ENCODE measurements at regions not wholly inside any gene's neighbourhood (a gene's known extent, or its start where the extent isn't known, plus 50 kb on each side); places are given as distances from the start of the nearest gene placed in this dataset.

GRCh38 chr5:8538821-8539220, 669.9 kb downstream of the MTRR start:
- no peaks in the 10 kb centered on the region for H4K20me1 ChIP-seq (ENCODE audit: insufficient read depth, low read length)
- H2AFZ ChIP-seq (ENCODE audit: low read length), result no peak overlapping the region
- H3K36me3 ChIP-seq (ENCODE audit: insufficient read depth, low read length), result no peaks in the 10 kb centered on the region
- no peaks in the 10 kb centered on the region for H3K27me3 ChIP-seq (ENCODE audit: insufficient read depth, low read length)
- H3F3A ChIP-seq (ENCODE audit: insufficient read depth, low read length), result no peaks in the 10 kb centered on the region
- H3K4me1 ChIP-seq (ENCODE audit: insufficient read depth, low read length, severe bottlenecking), result no peaks in the 10 kb centered on the region
- no peaks in the 10 kb centered on the region for H3K79me2 ChIP-seq (ENCODE audit: insufficient read depth, low read length)
- H3K4me3 ChIP-seq (ENCODE audit: low read depth, low read length, poor library complexity, severe bottlenecking), result no peak overlapping the region
- H3K9me3 ChIP-seq (ENCODE audit: low read length), result no peaks in the 10 kb centered on the region
- TF ChIP-seq EZH2 (IDR thresholded peaks at IDR 0.05; ENCODE audit: borderline replicate concordance, low read length) (no peak), CTCF (IDR thresholded peaks at IDR 0.05; ENCODE audit: low read length) (no peak)
- no peak overlapping the region for H3K9ac ChIP-seq (ENCODE audit: low read length)
- no peaks in the 10 kb centered on the region for H3K9me2 ChIP-seq (ENCODE audit: low read depth, low read length)
- no peak overlapping the region for H3K27ac ChIP-seq (ENCODE audit: low read depth, low read length, poor library complexity, severe bottlenecking)
- H3K4me2 ChIP-seq (ENCODE audit: low read length), result no peak overlapping the region

- Histone ChIP-seq H3K9ac (ENCODE audit: low read length) (no peak overlapping the region), H3K79me2 (ENCODE audit: insufficient read depth, low read length) (no peaks in the 10 kb centered on the region), H3K27ac (ENCODE audit: low read depth, low read length, poor library complexity, severe bottlenecking) (no peak overlapping the region), H3K4me1 (ENCODE audit: insufficient read depth, low read length, severe bottlenecking) (no peaks in the 10 kb centered on the region), H2AFZ (ENCODE audit: low read length) (no peak overlapping the region), H3K9me3 (ENCODE audit: low read length) (no peaks in the 10 kb centered on the region), H3K4me2 (ENCODE audit: low read length) (no peak overlapping the region), H3F3A (ENCODE audit: insufficient read depth, low read length) (no peaks in the 10 kb centered on the region), H3K4me3 (ENCODE audit: low read depth, low read length, poor library complexity, severe bottlenecking) (no peak overlapping the region), H4K20me1 (ENCODE audit: insufficient read depth, low read length) (no peaks in the 10 kb centered on the region), H3K27me3 (ENCODE audit: insufficient read depth, low read length) (no peaks in the 10 kb centered on the region), H3K36me3 (ENCODE audit: insufficient read depth, low read length) (no peaks in the 10 kb centered on the region), H3K9me2 (ENCODE audit: low read depth, low read length) (no peaks in the 10 kb centered on the region)
- no peak for TF ChIP-seq CTCF (IDR thresholded peaks at IDR 0.05; ENCODE audit: low read length)
- no peak for TF ChIP-seq EZH2 (IDR thresholded peaks at IDR 0.05; ENCODE audit: borderline replicate concordance, low read length)
Observed at GRCh38 chr5:8540317-8540716, 671.4 kb downstream of the MTRR start.

GRCh38 chr5:8550921-8551320, 682.0 kb downstream of the MTRR start:
- Histone ChIP-seq H3K9me2 (ENCODE audit: low read depth, low read length) (no peaks in the 10 kb centered on the region), H3K4me2 (ENCODE audit: low read length) (no peak overlapping the region), H3K36me3 (ENCODE audit: insufficient read depth, low read length) (no peaks in the 10 kb centered on the region), H2AFZ (ENCODE audit: low read length) (no peak overlapping the region), H3K9ac (ENCODE audit: low read length) (no peak overlapping the region), H3K4me1 (ENCODE audit: insufficient read depth, low read length, severe bottlenecking) (no peaks in the 10 kb centered on the region), H3K79me2 (ENCODE audit: insufficient read depth, low read length) (no peaks in the 10 kb centered on the region), H3F3A (ENCODE audit: insufficient read depth, low read length) (no peaks in the 10 kb centered on the region), H3K27me3 (ENCODE audit: insufficient read depth, low read length) (no peaks in the 10 kb centered on the region), H3K4me3 (ENCODE audit: low read depth, low read length, poor library complexity, severe bottlenecking) (no peak overlapping the region), H3K27ac (ENCODE audit: low read depth, low read length, poor library complexity, severe bottlenecking) (no peak overlapping the region), H4K20me1 (ENCODE audit: insufficient read depth, low read length) (no peaks in the 10 kb centered on the region), H3K9me3 (ENCODE audit: low read length) (no peaks in the 10 kb centered on the region)
- TF ChIP-seq CTCF (IDR thresholded peaks at IDR 0.05; ENCODE audit: low read length), result no peak
- TF ChIP-seq EZH2 (IDR thresholded peaks at IDR 0.05; ENCODE audit: borderline replicate concordance, low read length), result no peak

Data from OCI-LY1 (cell line).